ENCODE measurements at regions not wholly inside any gene's neighbourhood (a gene's known extent, or its start where the extent isn't known, plus 50 kb on each side); places are given as distances from the start of the nearest gene placed in this dataset.

GRCh38 chr1:98467122-98467521 is 194.4 kb upstream of the SNX7 start:
- no peak for DNase-seq (ENCODE audit: insufficient read length, low spot score)
- no peak for TF ChIP-seq POLR2AphosphoS5 (IDR thresholded peaks at IDR 0.05; ENCODE audit: low read depth, low read length)
- TF ChIP-seq POU2F2 (IDR thresholded peaks at IDR 0.05; ENCODE audit: low read depth, low read length) = no peak
- no peak for TF ChIP-seq POLR2A (IDR thresholded peaks at IDR 0.05; ENCODE audit: low read depth, low read length)
- TF ChIP-seq TAF1 (IDR thresholded peaks at IDR 0.05; ENCODE audit: low read depth, low read length) = no peak
- no peak for TF ChIP-seq SPI1 (IDR thresholded peaks at IDR 0.05; ENCODE audit: low read depth, low read length)
- no peak for FAIRE-seq

- DNase-seq (ENCODE audit: insufficient read length, low spot score) = no peak
- TF ChIP-seq POU2F2 (IDR thresholded peaks at IDR 0.05; ENCODE audit: low read depth, low read length) (no peak), POLR2AphosphoS5 (IDR thresholded peaks at IDR 0.05; ENCODE audit: low read depth, low read length) (no peak), POLR2A (IDR thresholded peaks at IDR 0.05; ENCODE audit: low read depth, low read length) (no peak), SPI1 (IDR thresholded peaks at IDR 0.05; ENCODE audit: low read depth, low read length) (no peak), TAF1 (IDR thresholded peaks at IDR 0.05; ENCODE audit: low read depth, low read length) (no peak), PAX5 (IDR thresholded peaks at IDR 0.05; ENCODE audit: insufficient read depth, low read length, severe bottlenecking) (no peak)
- no peak for FAIRE-seq
Measured at GRCh38 chr1:98461873-98462385, 199.6 kb upstream of the SNX7 start.

- FAIRE-seq (no peak), DNase-seq (ENCODE audit: insufficient read length, low spot score) (no peak)
- no peak for TF ChIP-seq PAX5 (IDR thresholded peaks at IDR 0.05; ENCODE audit: insufficient read depth, low read length, severe bottlenecking)
- TF ChIP-seq POLR2AphosphoS5 (IDR thresholded peaks at IDR 0.05; ENCODE audit: low read depth, low read length) = no peak
- no peak for TF ChIP-seq POLR2A (IDR thresholded peaks at IDR 0.05; ENCODE audit: low read depth, low read length)
- no peak for TF ChIP-seq TAF1 (IDR thresholded peaks at IDR 0.05; ENCODE audit: low read depth, low read length)
- no peak for TF ChIP-seq SPI1 (IDR thresholded peaks at IDR 0.05; ENCODE audit: low read depth, low read length)
- no peak for TF ChIP-seq POU2F2 (IDR thresholded peaks at IDR 0.05; ENCODE audit: low read depth, low read length)
Measured at GRCh38 chr1:98460136-98460535, 201.4 kb upstream of the SNX7 start.

GRCh38 chr1:98459486-98459870 is 202.0 kb upstream of the SNX7 start:
- DNase-seq (ENCODE audit: insufficient read length, low spot score) (no peak), FAIRE-seq (no peak)
- TF ChIP-seq POLR2A (IDR thresholded peaks at IDR 0.05; ENCODE audit: low read depth, low read length) (no peak), PAX5 (IDR thresholded peaks at IDR 0.05; ENCODE audit: insufficient read depth, low read length, severe bottlenecking) (no peak), SPI1 (IDR thresholded peaks at IDR 0.05; ENCODE audit: low read depth, low read length) (no peak), POU2F2 (IDR thresholded peaks at IDR 0.05; ENCODE audit: low read depth, low read length) (no peak), TAF1 (IDR thresholded peaks at IDR 0.05; ENCODE audit: low read depth, low read length) (no peak), POLR2AphosphoS5 (IDR thresholded peaks at IDR 0.05; ENCODE audit: low read depth, low read length) (no peak)

GRCh38 chr1:98458511-98459485 is 202.7 kb upstream of the SNX7 start:
- DNase-seq (ENCODE audit: insufficient read length, low spot score) (no peak), FAIRE-seq (no peak)
- TF ChIP-seq POLR2A (IDR thresholded peaks at IDR 0.05; ENCODE audit: low read depth, low read length) = no peak
- no peak for TF ChIP-seq TAF1 (IDR thresholded peaks at IDR 0.05; ENCODE audit: low read depth, low read length)
- no peak for TF ChIP-seq POU2F2 (IDR thresholded peaks at IDR 0.05; ENCODE audit: low read depth, low read length)
- TF ChIP-seq PAX5 (IDR thresholded peaks at IDR 0.05; ENCODE audit: insufficient read depth, low read length, severe bottlenecking) = no peak

GRCh38 chr1:98457248-98457647 is 204.3 kb upstream of the SNX7 start:
- no peak for TF ChIP-seq POLR2A (IDR thresholded peaks at IDR 0.05; ENCODE audit: low read depth, low read length)
- TF ChIP-seq POU2F2 (IDR thresholded peaks at IDR 0.05; ENCODE audit: low read depth, low read length) = no peak
- FAIRE-seq = no peak
- DNase-seq (ENCODE audit: insufficient read length, low spot score) = no peak

GRCh38 chr1:98454666-98455065 is 206.9 kb upstream of the SNX7 start:
- FAIRE-seq (no peak), DNase-seq (ENCODE audit: insufficient read length, low spot score) (no peak)
- no peak for TF ChIP-seq PAX5 (IDR thresholded peaks at IDR 0.05; ENCODE audit: insufficient read depth, low read length, severe bottlenecking)
- no peak for TF ChIP-seq POLR2AphosphoS5 (IDR thresholded peaks at IDR 0.05; ENCODE audit: low read depth, low read length)
- no peak for TF ChIP-seq POLR2A (IDR thresholded peaks at IDR 0.05; ENCODE audit: low read depth, low read length)
- no peak for TF ChIP-seq SPI1 (IDR thresholded peaks at IDR 0.05; ENCODE audit: low read depth, low read length)
- TF ChIP-seq POU2F2 (IDR thresholded peaks at IDR 0.05; ENCODE audit: low read depth, low read length) = no peak
- no peak for TF ChIP-seq TAF1 (IDR thresholded peaks at IDR 0.05; ENCODE audit: low read depth, low read length)

- no peak for TF ChIP-seq POLR2AphosphoS5 (IDR thresholded peaks at IDR 0.05; ENCODE audit: low read depth, low read length)
- no peak for TF ChIP-seq POLR2A (IDR thresholded peaks at IDR 0.05; ENCODE audit: low read depth, low read length)
- TF ChIP-seq POU2F2 (IDR thresholded peaks at IDR 0.05; ENCODE audit: low read depth, low read length) = no peak
- FAIRE-seq = no peak
- DNase-seq (ENCODE audit: insufficient read length, low spot score) = no peak
Measured at GRCh38 chr1:98453066-98453465, 208.5 kb upstream of the SNX7 start.

GRCh38 chr1:98452162-98452561 is 209.4 kb upstream of the SNX7 start:
- TF ChIP-seq SPI1 (IDR thresholded peaks at IDR 0.05; ENCODE audit: low read depth, low read length) = no peak
- TF ChIP-seq POLR2AphosphoS5 (IDR thresholded peaks at IDR 0.05; ENCODE audit: low read depth, low read length) = no peak
- no peak for TF ChIP-seq TAF1 (IDR thresholded peaks at IDR 0.05; ENCODE audit: low read depth, low read length)
- no peak for TF ChIP-seq PAX5 (IDR thresholded peaks at IDR 0.05; ENCODE audit: insufficient read depth, low read length, severe bottlenecking)
- TF ChIP-seq POLR2A (IDR thresholded peaks at IDR 0.05; ENCODE audit: low read depth, low read length) = no peak
- TF ChIP-seq POU2F2 (IDR thresholded peaks at IDR 0.05; ENCODE audit: low read depth, low read length) = no peak
- no peak for DNase-seq (ENCODE audit: insufficient read length, low spot score)
- no peak for FAIRE-seq

GRCh38 chr1:98441281-98441680 is 220.2 kb upstream of the SNX7 start:
- no peak for DNase-seq (ENCODE audit: insufficient read length, low spot score)
- FAIRE-seq = no peak
- TF ChIP-seq SPI1 (IDR thresholded peaks at IDR 0.05; ENCODE audit: low read depth, low read length) (no peak), PAX5 (IDR thresholded peaks at IDR 0.05; ENCODE audit: insufficient read depth, low read length, severe bottlenecking) (no peak), POLR2A (IDR thresholded peaks at IDR 0.05; ENCODE audit: low read depth, low read length) (no peak), TAF1 (IDR thresholded peaks at IDR 0.05; ENCODE audit: low read depth, low read length) (no peak), POLR2AphosphoS5 (IDR thresholded peaks at IDR 0.05; ENCODE audit: low read depth, low read length) (no peak), POU2F2 (IDR thresholded peaks at IDR 0.05; ENCODE audit: low read depth, low read length) (no peak)

Data from GM12891 (cell line).